H1 (cell line): ENCODE measurements at regions not wholly inside any gene's neighbourhood (a gene's known extent, or its start where the extent isn't known, plus 50 kb on each side); places are given as distances from the start of the nearest gene placed in this dataset.

Source experiments
- CTCF ChIP-seq, 3 experiments: IDR thresholded peaks; 1 replicate in 2 of 3; 2 replicates in 1 of 3; pipeline versions ENCODE4 v1.5.1 to v1.6.1; 2011; ENCODE audit warnings: low read length in 3 of 3, mild to moderate bottlenecking in 3 of 3, inconsistent platforms in 2 of 3, low read depth in 1 of 3, moderate library complexity in 1 of 3; ENCODE audit not compliant: insufficient read depth in 1 of 3; ENCODE audit errors: control extremely low read depth in 1 of 3
- NANOG ChIP-seq: IDR thresholded peaks from 2 replicates; pipeline ENCODE4 v1.6.1; 2011; ENCODE audit warnings: low read length, low read depth, mild to moderate bottlenecking, inconsistent platforms; ENCODE audit not compliant: insufficient read depth, poor library complexity, severe bottlenecking
- NRF1 ChIP-seq: IDR thresholded peaks from 2 replicates; pipeline ENCODE4 v1.6.1; 2011; ENCODE audit warnings: mild to moderate bottlenecking, low read depth, low read length, improper control_type of control experiment
- RAD21 ChIP-seq, 2 experiments: IDR thresholded peaks in 1 of 2; conservative IDR thresholded peaks in 1 of 2; 2 replicates each; pipeline ENCODE4 v1.6.1; 2011; ENCODE audit warnings: low read depth in 2 of 2, low read length in 2 of 2, improper control_type of control experiment in 1 of 2, inconsistent platforms in 1 of 2, mild to moderate bottlenecking in 1 of 2, moderate library complexity in 1 of 2
- SIN3A ChIP-seq, 2 experiments: IDR thresholded peaks in 1 of 2; conservative IDR thresholded peaks in 1 of 2; 2 replicates each; pipeline ENCODE4 v1.6.1; 2011 to 2012; ENCODE audit warnings: low read length in 2 of 2, improper control_type of control experiment in 1 of 2, low read depth in 1 of 2, mild to moderate bottlenecking in 1 of 2
- TEAD4 ChIP-seq: IDR thresholded peaks from 2 replicates; pipeline ENCODE4 v1.6.1; 2012; ENCODE audit warnings: low read depth, low read length, inconsistent platforms, mixed read lengths

- TF ChIP-seq NRF1 (no peak), RAD21 (IDR thresholded peaks at IDR 0.05 in 1 of 2, conservative IDR thresholded peaks at IDR 0.05 in 1 of 2; ENCODE audit: low read depth in 2 of 2, low read length in 2 of 2) (no peak), SIN3A (conservative IDR thresholded peaks at IDR 0.05 in 1 of 2, IDR thresholded peaks at IDR 0.05 in 1 of 2; ENCODE audit: low read depth in 1 of 2, low read length in 2 of 2) (no peak), CTCF (IDR thresholded peaks at IDR 0.05; ENCODE audit: control extremely low read depth in 1 of 3, insufficient read depth in 1 of 3, low read depth in 1 of 3, low read length in 3 of 3) (no peak), TEAD4 (no peak), NANOG (no peak)
Measured at GRCh38 chr5:4548341-4548740, 591.8 kb upstream of the ADAMTS16 start (continued).
